Activated naive CD4-positive, alpha-beta T cell treated with anti-CD3 and anti-CD28 coated beads, Interleukin-2, amount 10 ng/mL, durations not matched to agents 7 days and 5 days (primary cell): ENCODE measurements at regions not wholly inside any gene's neighbourhood (a gene's known extent, or its start where the extent isn't known, plus 50 kb on each side); places are given as distances from the start of the nearest gene placed in this dataset.

Source experiments
- CTCF ChIA-PET: fragments of 350-600 bp; sonication (Branson Sonifier 250); formaldehyde crosslinking; loops from one replicate; lab custom pipeline; 2021; ENCODE audit warnings: antibody characterized with exemption; lab: Charles Lee
- DNase-seq: peaks from one replicate; pipeline ENCODE4 v3.0.0-alpha.2; 2020
- H3K27ac Mint-ChIP-seq: one replicate; pipeline ENCODE4 v1.8.0; 2021; ENCODE audit warnings: mild to moderate bottlenecking, moderate library complexity, mixed read lengths
- H3K27me3 Mint-ChIP-seq: one replicate; pipeline ENCODE4 v1.8.0; 2021; ENCODE audit warnings: mild to moderate bottlenecking, mixed read lengths
- H3K36me3 Mint-ChIP-seq: one replicate; pipeline ENCODE4 v1.8.0; 2021; ENCODE audit warnings: mixed read lengths
- H3K4me1 Mint-ChIP-seq: one replicate; pipeline ENCODE4 v1.8.0; 2021; ENCODE audit warnings: mixed read lengths
- H3K4me3 Mint-ChIP-seq: one replicate; pipeline ENCODE4 v1.8.0; 2021; ENCODE audit warnings: mild to moderate bottlenecking, moderate library complexity, mixed read lengths
- H3K9me3 Mint-ChIP-seq: one replicate; pipeline ENCODE4 v1.8.0; 2021; ENCODE audit warnings: mixed read lengths

DNA sequence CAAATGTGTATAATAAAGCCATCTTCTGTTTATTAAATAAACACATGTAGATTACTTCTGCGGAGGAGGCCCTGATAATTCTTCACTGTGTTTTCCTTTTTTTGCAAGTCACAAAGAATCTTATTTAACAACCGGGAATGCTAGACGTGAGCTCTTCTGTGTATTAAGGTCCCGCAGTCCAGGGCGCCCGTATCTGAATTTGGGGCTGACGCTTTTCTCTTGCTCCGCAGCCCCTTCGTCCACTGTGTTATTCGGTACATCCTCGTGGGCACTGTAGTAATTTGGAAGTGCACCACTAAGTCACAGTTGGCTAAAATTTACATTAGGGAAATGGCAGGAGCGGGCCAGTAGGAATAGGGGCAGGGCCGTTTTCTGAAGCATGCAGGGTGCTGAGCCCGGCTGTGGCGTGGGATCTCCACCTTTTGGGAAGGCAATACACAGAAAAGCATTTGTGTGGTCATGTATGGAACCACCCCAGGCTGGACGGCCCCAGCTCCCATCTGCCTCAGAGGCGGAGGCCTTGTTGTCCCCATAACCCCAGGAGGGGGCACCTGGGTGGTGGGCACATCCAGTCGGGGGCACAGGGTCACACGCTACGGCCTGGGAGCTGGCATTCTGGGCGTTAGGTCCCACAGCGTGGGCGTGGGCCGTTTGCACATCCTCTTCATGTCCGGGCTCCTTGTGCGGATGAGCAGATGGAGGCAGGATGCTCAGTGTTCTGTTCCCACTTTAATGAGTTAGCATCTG is 258.7 kb upstream of the IRX4 start:
- CTCF ChIA-PET: interaction anchor here (0.6 kb wide), 1 partner anchor 524 kb away, joined by 3 read pairs; no protein-coding TSS in a partner anchor

DNA sequence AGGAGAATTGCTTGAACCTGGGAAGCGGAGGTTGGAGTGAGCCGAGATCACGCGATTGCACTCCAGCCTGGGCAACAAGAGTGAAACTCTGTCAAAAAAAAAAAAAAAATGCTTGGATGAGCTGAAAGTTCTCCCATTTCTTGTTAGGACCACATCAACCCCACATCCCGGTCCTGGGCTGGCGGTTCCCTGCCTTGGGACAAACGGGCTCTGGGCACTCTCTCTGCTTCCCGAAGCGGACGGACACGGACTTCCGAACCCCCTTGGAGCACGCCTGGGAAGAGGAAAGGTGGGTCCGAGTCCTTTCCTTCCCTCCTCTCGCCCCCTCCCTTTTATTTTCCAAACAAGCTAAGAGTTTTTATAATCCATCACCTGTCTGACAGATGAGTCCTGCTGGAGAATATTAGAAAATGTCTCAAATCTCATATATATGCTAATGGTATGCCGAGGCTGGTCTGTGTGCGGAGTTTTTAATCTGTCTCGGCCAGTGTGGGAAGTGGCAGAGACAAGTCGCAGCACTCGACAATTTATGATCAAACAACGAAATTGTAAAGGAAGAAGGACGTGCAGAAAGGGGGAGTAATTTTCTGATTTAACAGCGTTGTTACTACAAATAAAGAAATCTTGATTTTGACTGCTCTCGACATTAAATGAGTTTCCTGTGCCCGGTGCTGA is 257.9 kb upstream of the IRX4 start:
- Mint-ChIP-seq H3K4me3 (no peak overlapping the region), H3K27ac (no peak overlapping the region), H3K27me3 (peaks cover 4% of the 10 kb centered on the region), H3K9me3 (no peaks in the 10 kb centered on the region), H3K4me1 (no peaks in the 10 kb centered on the region), H3K36me3 (no peaks in the 10 kb centered on the region)
- CTCF ChIA-PET: no interaction called here
- DNase-seq: no peak

More for the DNA sequence above, 258.7 kb upstream of the IRX4 start:
- DNase-seq: no peak
- H3K27ac Mint-ChIP-seq: no peak overlapping the region
- H3K9me3 Mint-ChIP-seq: no peaks in the 10 kb centered on the region
- H3K4me1 Mint-ChIP-seq: no peaks in the 10 kb centered on the region
- no peaks in the 10 kb centered on the region for H3K36me3 Mint-ChIP-seq
- peaks cover 4% of the 10 kb centered on the region for H3K27me3 Mint-ChIP-seq
- H3K4me3 Mint-ChIP-seq: no peak overlapping the region

DNA sequence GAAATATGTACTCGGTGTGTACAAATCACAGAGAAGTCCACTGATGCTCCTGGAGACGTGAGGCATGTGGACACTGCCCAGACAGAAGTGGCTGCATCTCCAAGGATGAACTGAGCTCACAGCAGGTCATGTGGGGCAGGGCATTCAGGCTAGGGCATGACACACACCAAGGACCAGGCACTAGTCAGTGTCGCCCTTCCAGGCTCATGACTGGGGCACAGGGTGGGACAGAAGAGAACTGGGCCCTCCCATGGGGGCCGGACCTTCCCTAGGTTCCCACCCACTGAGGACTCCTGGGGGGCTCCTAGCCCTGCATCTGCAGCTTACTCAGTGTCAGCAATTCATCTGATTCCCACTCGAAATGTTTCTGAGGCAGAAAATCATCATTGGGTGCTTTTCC is 256.8 kb upstream of the IRX4 start:
- no peak for DNase-seq
- no peaks in the 10 kb centered on the region for H3K9me3 Mint-ChIP-seq
- no peak overlapping the region for H3K27ac Mint-ChIP-seq
- peaks cover 4% of the 10 kb centered on the region for H3K27me3 Mint-ChIP-seq
- H3K4me1 Mint-ChIP-seq: no peaks in the 10 kb centered on the region
- no peak overlapping the region for H3K4me3 Mint-ChIP-seq
- no peaks in the 10 kb centered on the region for H3K36me3 Mint-ChIP-seq
- CTCF ChIA-PET: no interaction called here

DNA sequence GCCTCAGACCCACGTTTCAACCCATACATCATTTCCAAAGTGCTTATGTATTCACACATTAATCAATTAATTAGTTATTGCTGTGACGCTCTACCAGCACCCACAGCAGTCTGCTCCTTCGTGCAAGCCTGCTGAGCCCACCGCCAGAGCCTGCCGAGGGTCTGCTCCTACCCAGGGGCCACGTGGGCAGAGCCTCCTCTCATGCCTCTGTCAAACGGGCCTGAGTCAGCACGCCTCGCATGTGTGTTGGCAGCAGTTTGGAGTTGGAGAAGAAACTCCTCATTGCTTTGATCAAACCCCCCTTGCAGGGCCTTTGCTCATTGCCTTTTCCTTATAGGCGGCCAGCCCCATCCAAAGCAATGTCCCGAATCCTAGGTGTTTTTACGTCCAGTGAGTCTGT is 256.2 kb upstream of the IRX4 start:
- Mint-ChIP-seq H3K27me3 (peaks cover 4% of the 10 kb centered on the region), H3K4me3 (no peak overlapping the region), H3K9me3 (no peaks in the 10 kb centered on the region), H3K27ac (no peak overlapping the region), H3K4me1 (no peaks in the 10 kb centered on the region), H3K36me3 (no peaks in the 10 kb centered on the region)
- no peak for DNase-seq
- CTCF ChIA-PET: no interaction called here

DNA sequence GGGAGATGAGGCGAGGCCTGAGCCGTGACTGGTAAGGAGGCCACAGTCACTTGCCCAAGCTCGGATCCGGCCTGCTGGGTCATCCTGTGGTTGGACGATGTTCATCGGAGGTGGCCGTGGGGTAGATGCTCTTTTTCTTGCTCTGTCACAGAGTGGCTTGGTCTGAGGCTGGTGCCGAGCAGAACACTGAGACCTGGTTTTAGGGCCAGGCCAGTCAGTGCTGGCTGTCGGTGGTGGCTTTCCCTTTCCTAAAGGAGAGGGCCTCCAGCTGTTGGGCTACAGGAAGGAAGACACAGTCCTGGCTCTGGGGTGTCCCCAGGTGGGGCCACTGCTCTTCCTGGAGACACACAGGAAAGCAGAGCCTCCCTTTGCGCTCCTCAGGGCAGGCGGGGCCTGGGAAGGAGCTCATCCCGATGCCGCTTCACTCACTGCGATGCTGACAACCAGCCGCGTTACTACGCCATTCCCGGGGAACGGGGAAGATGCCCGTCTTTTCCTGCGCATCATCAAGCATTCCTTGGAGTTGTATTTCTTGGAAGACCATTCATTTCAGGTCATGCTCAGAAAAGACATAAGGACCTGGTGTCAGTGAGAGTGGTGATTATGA is 254.8 kb upstream of the IRX4 start:
- no peak for DNase-seq
- Mint-ChIP-seq H3K27me3 (peaks cover 3% of the 10 kb centered on the region), H3K36me3 (no peaks in the 10 kb centered on the region), H3K4me1 (no peaks in the 10 kb centered on the region), H3K9me3 (no peaks in the 10 kb centered on the region), H3K27ac (no peak overlapping the region), H3K4me3 (no peak overlapping the region)
- CTCF ChIA-PET: no interaction called here

DNA sequence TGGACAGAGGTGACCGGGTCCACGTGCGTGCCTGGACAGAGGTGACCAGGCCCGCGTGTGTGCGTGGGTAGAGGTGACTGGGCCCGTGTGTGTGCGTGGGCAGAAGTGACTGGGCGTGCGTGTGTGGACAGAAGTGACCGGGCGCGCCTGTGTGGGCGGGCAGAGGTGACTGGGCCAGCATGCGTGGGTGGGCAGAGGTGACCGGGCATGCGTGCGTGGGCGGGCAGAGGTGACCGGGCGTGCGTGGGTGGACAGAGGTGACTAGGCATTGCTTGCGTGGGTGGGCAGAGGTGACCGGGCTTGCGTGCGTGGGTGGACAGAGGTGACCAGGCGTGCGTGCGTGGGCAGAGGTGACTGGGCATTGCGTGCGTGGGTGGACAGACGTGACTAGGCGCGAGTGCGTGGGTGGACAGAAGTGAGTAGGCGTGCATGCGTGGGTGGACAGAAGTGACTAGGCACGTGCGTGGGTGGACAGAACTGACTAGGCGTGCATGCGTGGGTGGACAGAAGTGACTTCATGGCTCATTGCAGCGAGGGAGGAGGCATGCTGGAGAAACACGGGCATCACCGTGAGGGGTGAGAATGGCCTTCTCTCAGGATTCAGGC is 254.1 kb upstream of the IRX4 start:
- Mint-ChIP-seq H3K27me3 (no peaks in the 10 kb centered on the region), H3K36me3 (no peaks in the 10 kb centered on the region), H3K4me3 (no peak overlapping the region), H3K27ac (no peak overlapping the region), H3K9me3 (no peaks in the 10 kb centered on the region), H3K4me1 (no peaks in the 10 kb centered on the region)
- DNase-seq: no peak
- CTCF ChIA-PET: no interaction called here

DNA sequence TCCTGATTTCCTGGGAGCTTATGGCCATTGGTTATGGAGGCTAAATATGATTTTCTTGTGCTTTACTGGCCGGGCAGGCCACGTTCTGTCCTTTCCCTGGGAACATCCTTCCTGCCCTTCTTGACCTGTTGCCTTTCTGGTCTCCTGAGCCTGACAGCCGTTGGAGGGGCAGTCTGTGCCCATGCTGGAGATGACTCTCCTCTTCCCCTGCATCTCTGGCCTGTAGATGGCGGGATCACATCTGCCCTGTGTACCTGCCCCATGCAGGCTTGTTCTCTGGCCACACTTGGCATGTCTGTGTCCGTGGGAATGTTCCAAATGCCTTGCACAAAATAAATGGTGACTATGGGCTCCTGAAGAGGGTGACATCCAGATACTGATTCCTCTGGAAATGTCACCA is 253.1 kb upstream of the IRX4 start:
- no peaks in the 10 kb centered on the region for H3K4me1 Mint-ChIP-seq
- no peak overlapping the region for H3K4me3 Mint-ChIP-seq
- no peaks in the 10 kb centered on the region for H3K36me3 Mint-ChIP-seq
- H3K27ac Mint-ChIP-seq: no peak overlapping the region
- no peak for DNase-seq
- no peaks in the 10 kb centered on the region for H3K9me3 Mint-ChIP-seq
- CTCF ChIA-PET: no interaction called here
- no peaks in the 10 kb centered on the region for H3K27me3 Mint-ChIP-seq

DNA sequence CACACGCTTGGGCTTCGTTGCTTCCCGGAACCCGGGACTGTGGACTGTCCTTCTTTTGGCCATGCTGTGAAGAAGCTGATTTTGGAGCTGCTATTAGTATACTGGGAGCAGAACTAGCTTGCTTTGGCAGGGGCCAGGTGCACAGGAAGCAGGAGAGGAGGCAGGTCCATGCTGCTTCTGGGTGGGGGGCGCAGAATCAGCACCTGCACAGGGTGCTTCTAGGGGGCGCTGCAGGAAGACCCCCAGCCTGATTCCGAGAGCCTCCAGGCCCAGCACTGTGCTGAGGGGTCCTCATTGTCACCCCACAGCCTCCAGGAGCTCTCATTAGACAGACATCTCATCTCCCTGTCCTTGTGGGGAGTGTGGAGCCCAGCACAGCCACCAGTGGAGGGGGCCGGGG is 252.6 kb upstream of the IRX4 start:
- CTCF ChIA-PET: no interaction called here
- H3K4me1 Mint-ChIP-seq: no peaks in the 10 kb centered on the region
- H3K36me3 Mint-ChIP-seq: no peaks in the 10 kb centered on the region
- H3K4me3 Mint-ChIP-seq: no peak overlapping the region
- DNase-seq: no peak
- no peaks in the 10 kb centered on the region for H3K9me3 Mint-ChIP-seq
- no peak overlapping the region for H3K27ac Mint-ChIP-seq
- no peaks in the 10 kb centered on the region for H3K27me3 Mint-ChIP-seq

DNA sequence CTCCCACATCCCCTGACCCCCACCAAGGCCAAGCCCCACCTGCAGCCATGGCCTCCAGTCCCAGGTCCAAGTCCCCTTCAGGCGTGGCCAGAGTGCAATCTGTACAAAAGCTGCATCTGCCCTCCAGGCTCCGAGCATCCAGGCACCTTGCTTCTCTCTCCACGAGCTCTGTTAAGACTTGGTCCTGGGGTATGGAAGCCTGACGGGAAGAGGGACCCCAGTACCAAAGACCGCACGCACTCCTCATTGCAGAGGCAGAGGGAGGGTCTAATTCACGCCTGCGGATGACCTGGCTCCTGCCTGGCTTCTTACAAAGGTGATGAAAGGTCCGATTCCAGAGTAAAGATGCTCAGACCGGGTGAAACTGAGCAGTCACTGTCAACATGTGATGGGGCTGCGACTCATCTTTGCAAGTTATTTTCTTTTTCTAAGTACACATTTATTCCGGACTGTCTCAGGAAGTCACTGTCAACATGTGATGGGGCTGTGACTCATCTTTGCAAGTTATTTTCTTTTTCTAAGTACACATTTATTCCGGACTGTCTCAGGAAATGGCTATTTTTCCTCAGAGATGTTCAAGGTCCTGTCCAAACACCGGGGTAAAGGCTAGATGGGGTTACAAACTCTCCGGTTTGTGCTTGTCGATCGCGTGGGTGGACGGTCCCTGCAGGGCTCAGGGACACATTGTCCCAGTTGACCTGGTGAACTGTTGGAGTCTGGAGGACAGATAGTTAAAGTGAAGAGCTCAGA is 252.0 kb upstream of the IRX4 start:
- no peak overlapping the region for H3K27ac Mint-ChIP-seq
- CTCF ChIA-PET: no interaction called here
- no peaks in the 10 kb centered on the region for H3K4me1 Mint-ChIP-seq
- no peak overlapping the region for H3K4me3 Mint-ChIP-seq
- no peaks in the 10 kb centered on the region for H3K27me3 Mint-ChIP-seq
- H3K9me3 Mint-ChIP-seq: no peaks in the 10 kb centered on the region
- no peaks in the 10 kb centered on the region for H3K36me3 Mint-ChIP-seq
- DNase-seq: no peak

DNA sequence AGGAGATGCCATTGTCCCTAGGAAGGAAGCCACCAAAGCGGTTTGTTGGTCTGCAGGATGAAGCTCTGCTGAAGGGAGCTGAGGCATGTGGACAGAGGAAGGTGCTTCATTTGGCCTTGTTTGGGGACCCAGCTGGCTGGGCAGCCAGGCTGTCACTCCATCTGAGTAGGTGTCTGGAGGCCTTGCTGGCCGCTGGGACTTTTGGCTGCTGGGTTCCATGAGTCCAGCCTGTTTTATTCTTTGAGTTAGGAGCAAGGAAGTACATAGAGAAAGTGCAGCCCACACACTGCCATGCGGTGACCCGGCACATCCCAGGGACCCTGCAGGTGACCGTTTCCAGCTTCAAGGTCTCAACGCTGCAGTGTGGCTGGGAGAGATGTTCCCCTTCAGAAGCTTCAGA is 251.2 kb upstream of the IRX4 start:
- H3K4me3 Mint-ChIP-seq: no peak overlapping the region

DNA sequence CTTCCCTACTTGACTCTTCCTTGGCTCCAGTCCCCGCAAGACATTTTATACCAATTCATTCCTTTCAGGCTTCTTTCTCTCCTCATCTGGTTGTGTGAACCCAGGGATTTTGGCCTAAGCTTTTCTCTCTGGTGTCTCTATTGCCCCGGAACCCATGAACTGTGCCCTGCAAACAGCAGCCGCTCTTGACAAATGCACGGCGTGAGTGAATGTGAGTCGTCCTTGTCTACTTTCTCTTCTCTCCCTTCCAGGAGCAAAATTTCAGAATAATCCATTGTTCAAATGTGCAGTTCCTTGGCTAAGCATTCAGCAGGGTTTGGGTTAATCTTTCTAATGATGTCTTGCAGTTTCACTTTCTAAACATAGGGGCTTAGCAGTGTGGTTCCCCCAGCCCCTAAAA is 250.4 kb upstream of the IRX4 start:
- no peaks in the 10 kb centered on the region for H3K27me3 Mint-ChIP-seq
- no peak for DNase-seq
- CTCF ChIA-PET: no interaction called here
- H3K4me3 Mint-ChIP-seq: no peak overlapping the region
- no peaks in the 10 kb centered on the region for H3K4me1 Mint-ChIP-seq
- no peaks in the 10 kb centered on the region for H3K9me3 Mint-ChIP-seq
- no peaks in the 10 kb centered on the region for H3K36me3 Mint-ChIP-seq
- no peak overlapping the region for H3K27ac Mint-ChIP-seq

More for the DNA sequence above, 251.2 kb upstream of the IRX4 start:
- Mint-ChIP-seq H3K4me1 (no peaks in the 10 kb centered on the region), H3K9me3 (no peaks in the 10 kb centered on the region), H3K27ac (no peak overlapping the region), H3K27me3 (no peaks in the 10 kb centered on the region), H3K36me3 (no peaks in the 10 kb centered on the region)
- CTCF ChIA-PET: no interaction called here
- DNase-seq: no peak

DNA sequence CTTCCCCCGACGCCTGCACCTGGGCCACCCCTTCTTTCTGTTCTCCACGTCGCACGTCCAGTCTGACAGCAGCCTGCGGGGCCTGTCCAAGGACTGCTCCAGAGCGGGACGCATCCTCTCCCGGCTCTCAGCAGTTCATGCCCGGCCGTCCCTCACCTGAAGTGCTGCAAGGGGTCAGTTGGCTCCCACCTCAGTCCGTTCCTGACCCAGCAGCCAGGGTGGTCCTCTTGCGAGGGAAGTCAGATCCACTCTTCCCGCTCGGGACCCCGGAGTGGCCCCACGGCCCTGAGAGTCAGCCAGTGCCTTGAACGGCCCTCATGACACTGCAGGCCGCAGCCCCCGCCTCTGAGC is 249.7 kb upstream of the IRX4 start:
- CTCF ChIA-PET: no interaction called here
- H3K4me1 Mint-ChIP-seq: no peaks in the 10 kb centered on the region
- H3K27ac Mint-ChIP-seq: no peak overlapping the region
- no peaks in the 10 kb centered on the region for H3K9me3 Mint-ChIP-seq
- H3K36me3 Mint-ChIP-seq: no peaks in the 10 kb centered on the region
- no peaks in the 10 kb centered on the region for H3K27me3 Mint-ChIP-seq
- H3K4me3 Mint-ChIP-seq: no peak overlapping the region
- no peak for DNase-seq

DNA sequence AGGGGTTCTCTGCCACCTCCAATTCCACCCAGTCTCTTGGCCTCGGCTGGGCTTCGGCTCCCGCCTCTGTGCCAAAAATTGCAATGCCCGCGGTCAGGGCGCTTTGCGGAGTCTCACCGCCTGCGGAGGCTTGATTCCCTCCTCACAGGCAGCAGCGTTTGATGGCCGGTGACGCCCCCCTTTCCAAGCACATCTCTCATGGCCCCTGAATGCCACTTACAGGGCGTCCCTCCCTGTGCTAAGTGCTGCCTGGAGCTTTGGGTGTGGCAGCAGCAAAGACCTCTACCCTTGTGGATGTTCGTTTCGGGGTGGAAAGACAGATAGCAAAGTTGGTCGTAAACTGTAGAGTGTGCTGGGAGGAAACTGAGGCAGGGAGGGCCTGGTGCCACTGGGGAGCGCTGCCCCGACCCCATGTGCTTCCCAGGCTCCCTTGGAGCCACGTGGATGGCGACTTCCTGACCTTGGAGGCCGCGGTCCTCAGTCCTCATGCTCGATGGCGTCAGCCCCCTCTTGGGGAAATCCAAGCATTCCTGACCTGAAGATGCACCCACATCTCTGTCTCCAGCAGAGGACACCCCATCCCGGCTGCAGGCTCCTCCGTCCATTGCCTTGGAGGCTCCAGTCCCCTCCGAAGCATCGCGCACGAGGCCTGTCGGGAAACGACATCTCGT is 249.2 kb upstream of the IRX4 start:
- H3K27ac Mint-ChIP-seq: no peak overlapping the region
- no peak for DNase-seq
- H3K9me3 Mint-ChIP-seq: no peaks in the 10 kb centered on the region
- no peak overlapping the region for H3K4me3 Mint-ChIP-seq
- H3K4me1 Mint-ChIP-seq: no peaks in the 10 kb centered on the region
- no peaks in the 10 kb centered on the region for H3K36me3 Mint-ChIP-seq
- H3K27me3 Mint-ChIP-seq: no peaks in the 10 kb centered on the region
- CTCF ChIA-PET: no interaction called here

DNA sequence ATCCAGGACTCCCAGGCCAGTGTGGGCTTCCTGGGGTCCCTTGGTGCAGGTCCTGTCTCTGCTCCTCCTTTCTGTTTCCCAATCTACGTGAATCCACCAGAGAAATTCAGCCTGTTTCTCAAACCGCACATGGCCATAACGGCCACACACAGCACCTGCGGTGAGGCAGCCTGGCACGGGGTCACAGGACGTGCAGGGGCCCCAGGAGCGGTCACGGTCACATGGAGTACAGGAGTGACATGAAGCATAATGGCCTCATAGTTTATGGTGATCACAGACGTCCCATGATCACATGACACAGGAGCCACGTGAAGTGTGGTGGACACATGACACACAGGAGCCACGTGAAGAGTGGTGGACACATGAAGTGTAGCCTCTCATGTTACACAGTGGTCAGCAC is 248.5 kb upstream of the IRX4 start:
- CTCF ChIA-PET: no interaction called here
- H3K4me3 Mint-ChIP-seq: no peak overlapping the region

More for the DNA sequence above, 248.5 kb upstream of the IRX4 start:
- Mint-ChIP-seq H3K36me3 (no peaks in the 10 kb centered on the region), H3K4me1 (no peaks in the 10 kb centered on the region), H3K27me3 (no peaks in the 10 kb centered on the region), H3K9me3 (no peaks in the 10 kb centered on the region), H3K27ac (no peak overlapping the region)
- DNase-seq: no peak
